ENCODE measurements at regions not wholly inside any gene's neighbourhood (a gene's known extent, or its start where the extent isn't known, plus 50 kb on each side); places are given as distances from the start of the nearest gene placed in this dataset.
A peak's percentile ranks its signal among the peaks of the same experiment; 100 is the strongest.
"Not testable (repeated sequence)": the region's sequence is repeated elsewhere in the genome, so short reads cannot be mapped to it uniquely, and the experiment has no call there.

DNA sequence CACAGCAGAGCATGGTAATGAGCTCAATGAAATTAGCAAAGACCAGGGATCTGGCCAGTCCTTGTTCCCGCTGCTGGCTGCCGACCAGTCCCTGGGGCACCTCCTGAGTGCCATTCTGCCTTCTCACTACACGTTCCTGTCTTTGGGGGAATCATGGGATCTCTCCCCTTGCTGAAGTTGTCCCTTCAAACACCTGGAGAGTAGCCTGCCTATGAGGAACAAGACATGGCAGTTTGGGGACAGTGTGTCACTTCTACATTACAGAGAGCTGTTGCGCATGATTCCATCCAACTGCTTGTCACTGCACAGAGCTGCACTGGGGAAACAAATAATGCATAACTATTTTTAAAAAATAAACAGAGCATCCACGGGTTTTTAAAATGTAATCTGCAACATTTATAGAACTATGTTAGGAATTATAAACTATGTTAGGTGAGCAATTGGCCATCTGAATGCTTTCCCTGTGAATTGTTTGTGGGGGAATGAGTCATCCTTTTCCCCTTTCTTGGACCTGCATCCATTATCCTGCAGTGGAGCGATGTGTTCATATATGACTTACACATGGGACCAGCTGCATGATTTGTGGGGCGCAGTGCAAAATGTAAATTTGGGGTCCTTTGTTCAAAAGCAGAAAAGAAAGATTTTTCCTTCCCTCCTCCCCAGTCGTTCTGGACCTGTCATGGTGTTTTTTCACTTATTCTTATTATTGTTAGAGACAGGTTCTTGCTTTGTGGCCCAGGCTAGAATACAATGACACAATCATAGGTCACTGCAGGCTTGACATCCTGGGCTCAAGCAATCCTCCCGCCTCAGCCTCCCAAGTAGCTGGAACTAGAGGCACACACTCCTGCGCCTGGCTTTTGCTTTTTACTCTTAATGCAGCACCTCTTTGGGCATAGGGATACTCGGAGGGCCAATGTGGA is 115.0 kb upstream of the TBL1X start:
- DNase-seq: no peak

DNA sequence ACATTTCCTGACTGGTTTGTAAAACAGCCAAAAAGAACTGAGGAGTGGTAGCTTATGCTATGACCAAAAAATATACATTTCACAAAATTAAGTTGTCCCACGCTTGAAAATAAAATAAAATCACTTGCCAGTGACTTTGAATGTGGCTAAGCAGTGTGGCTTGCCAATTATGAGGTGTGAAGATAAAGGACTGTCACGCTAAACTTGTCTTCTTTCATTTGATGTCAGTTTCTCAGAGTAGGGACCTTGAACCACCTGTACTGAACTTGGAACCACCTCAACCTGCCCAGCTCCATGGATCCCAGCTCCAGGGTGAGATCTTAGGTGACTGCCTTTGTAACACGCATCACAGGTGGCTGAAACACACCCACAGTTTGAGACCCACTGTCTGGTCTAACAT is 113.7 kb upstream of the TBL1X start:
- DNase-seq: no peak

DNA sequence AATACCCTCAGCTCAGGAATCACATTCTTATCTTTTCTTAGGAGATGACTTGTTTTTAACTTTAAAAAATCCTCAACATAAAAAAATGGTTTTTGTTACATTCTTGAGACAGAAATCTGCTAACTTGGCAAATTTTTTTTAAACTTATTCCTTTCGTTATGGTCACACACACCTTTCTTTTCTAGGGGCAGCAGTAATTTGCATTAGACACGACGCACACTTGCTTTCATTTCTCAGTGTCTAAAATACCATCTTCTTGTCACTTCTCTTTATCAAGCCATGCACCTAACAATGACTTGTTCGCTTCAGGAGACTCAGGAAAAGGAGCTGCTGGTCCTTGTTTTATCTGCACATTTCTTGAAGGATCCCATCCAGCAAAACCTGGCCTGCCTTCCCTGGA is 112.6 kb upstream of the TBL1X start:
- DNase-seq: no peak

DNA sequence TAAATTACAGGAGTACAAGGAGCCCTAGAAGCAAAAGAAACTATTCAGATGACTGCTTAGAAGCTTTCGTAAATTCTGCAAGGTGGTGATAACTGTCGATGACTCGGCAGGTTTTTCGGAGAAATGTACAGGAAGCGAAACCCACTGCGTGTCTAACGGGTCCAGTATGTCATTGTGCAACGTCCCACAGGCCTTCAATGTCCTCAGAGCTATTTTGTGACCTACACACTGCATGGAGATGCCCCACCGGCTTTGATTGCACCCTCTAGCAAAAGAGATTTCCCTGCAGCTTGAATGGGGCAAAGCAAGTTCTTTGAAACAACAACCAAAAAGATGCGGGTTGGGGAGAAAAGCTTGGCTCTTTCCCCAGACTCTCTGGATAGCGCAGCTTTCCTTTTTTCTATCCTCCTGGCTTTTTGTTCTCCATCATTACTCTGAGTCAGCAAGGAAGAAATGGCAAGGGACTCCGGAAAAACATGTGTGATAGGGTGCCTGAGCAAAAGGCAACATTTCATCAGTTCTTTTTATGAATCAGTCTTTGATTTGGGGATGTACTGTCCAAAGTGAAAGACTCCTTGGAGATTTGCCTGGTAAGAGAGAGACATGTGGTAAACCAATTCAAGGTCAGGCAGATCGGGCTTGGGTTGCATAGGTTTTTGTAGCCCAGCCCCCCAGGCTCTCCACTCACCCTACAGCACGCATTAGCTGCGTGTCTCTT is 112.0 kb upstream of the TBL1X start:
- no peak for DNase-seq

DNA sequence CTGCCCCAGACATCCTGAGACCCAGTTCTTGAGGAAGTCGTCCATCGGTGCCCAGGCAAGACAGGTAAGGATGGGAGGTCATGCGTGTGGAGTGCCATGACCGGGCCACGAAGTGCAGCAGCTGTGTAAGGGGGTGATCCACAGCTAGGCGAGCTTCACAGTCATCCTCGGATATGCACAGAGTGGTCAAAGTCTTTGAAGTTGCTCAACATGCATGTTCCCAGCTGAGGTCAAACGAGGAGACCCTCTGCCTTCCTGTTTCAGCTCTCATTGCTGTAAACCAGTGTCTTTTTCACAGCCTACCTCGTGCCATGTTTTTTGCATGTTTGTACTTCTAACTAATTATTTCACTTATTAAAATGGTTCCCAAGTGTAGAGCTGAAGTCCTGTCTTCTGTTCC is 109.9 kb upstream of the TBL1X start:
- no peak for DNase-seq

DNA sequence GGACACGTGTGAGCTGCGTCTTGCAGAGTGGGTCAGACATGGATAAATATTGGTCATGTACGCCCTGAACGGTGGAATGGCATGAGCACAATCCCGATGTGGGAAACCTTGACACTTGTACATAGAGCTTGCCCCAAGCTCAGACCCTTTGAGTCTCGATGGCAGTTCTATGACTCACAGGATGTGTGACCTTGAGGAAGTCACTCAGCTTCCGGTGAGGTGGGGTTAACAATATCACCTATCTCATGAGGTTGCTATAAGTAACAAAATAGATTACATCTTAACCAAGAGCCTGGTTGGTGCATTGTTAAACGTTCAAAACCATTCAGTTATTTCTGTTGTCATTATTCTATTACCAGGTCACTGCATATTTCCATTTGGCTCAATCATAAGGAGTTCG is 109.1 kb upstream of the TBL1X start:
- DNase-seq: no peak

DNA sequence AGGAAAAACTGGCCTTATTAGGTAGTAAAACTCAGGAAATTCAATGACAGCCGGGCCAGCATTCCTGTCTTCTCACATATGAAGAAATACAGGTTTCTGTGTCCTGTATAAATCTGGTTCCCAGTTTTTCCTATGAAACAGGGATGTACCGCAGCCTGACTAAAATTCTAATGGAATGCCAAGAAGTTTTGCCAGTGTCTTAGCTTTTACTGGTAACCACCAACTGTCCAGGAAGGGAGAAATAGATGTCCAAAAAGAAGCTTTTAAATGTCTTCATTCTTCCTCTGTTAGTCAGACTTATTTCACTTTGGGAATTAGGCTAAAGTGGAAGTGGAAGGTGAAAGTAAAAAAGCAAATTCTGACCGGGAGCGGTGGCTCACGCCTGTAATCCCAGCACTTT is 108.0 kb upstream of the TBL1X start:
- no peak for DNase-seq

DNA sequence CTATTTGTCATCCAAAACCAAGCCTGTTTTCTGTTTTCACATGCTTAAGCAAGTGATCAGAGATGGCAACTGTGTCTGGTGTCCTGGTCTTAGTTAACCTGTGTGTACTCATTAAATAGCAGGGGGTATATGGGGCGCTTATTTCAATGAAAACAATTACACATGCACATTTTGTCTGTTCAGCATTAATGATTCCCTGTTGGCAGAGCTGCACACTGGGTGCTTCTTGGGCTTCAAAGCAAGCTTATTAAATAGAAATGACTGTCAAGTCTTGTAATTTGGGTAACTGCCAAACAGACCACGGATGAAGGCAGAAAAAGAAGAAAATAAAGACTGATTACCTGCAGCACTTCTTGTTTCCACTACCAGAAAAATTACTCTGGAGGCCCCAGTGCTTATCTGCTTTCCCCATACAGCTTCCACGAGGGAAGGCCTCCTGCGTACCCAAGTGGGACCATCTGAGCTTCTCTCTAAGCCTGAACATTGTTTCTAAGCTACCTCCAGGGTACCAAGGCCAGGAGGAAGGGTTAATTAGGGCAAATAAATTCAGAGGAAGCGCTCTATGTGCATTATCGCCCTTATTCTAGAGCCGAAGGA is 107.2 kb upstream of the TBL1X start:
- no peak for DNase-seq

DNA sequence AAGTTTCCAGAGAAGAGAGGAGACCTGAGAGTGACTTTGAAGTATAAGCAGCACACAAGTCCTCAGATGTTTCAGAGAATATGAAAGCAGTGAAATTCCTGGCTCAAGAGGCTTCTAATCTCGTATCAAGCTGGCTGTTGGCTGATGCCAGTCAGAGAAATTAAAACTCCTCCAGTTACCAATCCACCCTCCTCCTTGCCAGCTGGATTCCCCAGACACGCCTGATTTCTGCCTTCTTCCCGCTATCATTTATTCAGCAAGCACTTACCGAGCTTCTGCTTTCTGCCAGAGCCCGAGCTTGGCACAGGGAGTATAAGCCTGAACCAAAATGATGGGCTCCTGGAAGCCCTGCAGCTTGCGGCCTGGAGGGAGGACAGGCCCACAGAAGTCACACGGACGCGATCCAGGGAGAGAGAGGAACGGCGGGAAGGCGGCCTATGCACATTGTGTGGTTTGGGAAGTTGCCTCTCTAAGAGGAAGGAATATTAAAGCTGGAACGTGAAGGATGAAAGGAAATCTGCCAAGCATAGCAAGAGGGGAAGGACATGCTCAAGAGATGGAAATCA is 102.4 kb upstream of the TBL1X start:
- no peak for DNase-seq

DNA sequence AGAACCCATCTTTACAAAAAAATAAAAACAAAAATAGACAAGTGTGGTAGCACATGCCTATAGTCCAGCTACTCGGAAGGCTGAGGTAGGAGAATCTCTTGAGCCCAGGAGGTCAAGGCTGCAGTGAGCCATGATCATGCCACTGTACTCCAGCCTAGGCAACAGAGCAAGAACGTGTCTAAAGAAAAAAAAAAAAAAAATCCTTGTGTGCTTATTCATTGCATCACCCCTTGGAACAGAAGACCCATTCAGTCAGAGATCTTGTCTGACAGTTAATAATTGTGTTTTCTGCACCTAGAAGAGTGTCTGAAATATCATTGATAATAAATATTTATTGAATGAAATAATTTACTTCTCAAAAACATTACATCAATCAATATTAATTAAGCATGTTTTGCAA is 97.4 kb upstream of the TBL1X start:
- no peak for DNase-seq

DNA sequence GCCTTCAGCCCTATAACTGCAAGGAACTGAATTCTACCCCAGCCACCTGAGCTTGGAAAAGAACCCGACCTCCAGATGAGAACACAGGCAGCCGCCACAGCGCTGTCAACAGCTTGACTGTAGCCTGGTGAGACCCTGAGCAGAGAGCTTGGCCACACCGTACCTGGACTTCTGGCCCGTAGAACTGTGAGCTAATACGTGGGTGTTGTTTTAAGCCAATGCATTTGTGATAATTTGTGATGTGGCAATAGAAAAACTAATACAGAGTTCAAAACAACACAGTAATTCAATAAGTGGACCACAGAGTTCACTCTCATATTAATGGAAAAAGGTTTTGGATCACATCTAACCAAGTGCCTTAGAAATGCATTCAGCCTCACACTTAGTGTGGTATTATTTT is 96.6 kb upstream of the TBL1X start:
- no peak for DNase-seq

DNA sequence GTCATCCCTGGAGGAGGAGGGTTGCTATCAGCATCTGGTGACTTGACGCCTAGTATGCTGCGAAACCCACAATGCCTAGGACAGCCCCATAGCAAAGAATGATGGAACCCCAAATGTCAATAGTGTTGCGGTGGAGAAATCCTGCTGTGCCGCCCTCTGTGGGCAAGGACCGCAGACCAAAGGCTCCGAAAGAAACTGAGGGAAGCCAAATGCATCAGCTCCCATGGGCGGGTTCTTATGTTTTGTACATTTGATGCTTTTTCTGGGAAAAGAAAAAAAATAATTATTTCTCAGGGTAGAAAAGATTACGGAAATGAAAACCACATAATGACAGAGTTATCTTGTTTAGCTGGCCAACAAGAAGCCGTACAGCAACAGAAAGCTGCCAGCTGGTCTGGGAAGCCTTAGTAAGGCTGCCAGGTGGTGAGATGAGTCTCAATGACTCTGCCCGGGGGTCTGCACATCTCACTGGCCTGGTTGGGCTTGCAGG is 95.0 kb upstream of the TBL1X start:
- no peak for DNase-seq

DNA sequence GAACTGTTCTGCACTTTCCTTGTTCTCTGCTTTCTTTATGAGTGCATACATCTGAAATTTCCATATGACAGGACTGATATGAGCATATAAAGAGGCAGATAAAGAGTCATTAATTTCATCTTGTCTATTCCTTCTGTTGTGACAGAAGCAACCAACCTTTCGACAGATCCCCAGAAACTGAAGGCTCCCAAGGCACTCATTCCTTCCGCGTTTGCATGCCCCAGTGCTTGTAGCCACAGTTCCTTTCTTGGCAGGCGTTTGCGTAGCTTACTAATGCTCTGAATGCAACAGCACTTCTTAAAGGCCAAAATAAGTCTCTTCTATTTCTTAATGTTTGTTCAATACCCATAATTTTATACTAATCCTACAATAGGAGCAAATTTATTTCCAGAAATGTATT is 94.0 kb upstream of the TBL1X start:
- no peak for DNase-seq

DNA sequence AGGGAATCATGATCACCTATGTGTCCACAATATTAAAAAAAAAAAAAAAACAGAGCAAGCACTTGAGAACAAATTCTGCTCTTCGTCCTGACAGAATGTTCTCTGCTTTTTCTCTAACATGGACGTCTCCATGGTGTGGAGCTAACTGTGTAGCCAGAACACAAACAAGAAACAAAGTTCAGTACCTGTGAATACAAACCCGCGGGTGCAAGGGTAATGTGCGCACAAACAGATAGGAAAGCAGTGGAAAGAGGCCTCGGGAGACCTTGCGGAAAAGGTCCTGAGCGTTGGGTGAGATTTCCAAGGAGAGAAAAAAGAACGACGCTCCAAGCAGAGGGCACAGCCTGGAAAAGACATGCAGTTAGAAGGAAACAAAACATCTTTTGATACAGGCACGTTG is 92.0 kb upstream of the TBL1X start:
- no peak for DNase-seq

DNA sequence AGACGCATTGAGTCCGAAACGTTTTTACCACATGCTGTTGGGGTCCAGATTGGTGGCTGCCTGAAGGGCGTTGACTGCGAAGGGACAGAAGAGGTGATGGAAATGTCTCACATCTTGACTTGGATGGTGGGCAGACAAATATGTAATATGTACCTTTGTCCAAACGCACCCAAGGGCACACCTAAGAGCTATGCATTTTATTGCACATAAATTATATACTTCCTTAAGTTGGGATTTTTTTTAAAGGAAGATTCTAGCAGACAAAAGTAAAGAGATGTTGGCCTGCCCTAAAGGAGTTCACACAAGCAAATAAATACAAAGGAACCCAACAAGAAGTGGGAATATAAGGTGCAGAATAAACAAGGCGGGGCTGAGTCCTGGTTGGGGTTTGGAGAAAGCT is 91.1 kb upstream of the TBL1X start:
- no peak for DNase-seq

DNA sequence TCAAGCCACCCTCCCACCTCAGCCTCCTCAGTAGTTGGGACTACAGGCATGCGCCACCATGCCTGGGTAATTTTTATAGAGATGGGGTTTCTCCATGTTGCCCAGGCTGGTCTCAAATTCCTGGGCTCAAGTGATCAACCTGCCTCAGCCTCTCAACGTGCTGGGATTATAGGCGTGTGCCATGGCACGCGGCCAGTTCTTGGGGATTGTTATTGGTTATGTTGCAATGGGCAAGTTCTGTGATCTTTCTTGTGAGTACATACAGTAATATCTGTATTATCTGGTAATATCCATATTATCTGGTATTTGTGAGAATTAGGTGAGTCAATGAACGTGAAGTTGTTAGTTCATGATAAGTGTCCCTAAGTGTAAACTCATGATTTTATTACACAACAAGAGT is 90.3 kb upstream of the TBL1X start:
- DNase-seq: no peak

DNA sequence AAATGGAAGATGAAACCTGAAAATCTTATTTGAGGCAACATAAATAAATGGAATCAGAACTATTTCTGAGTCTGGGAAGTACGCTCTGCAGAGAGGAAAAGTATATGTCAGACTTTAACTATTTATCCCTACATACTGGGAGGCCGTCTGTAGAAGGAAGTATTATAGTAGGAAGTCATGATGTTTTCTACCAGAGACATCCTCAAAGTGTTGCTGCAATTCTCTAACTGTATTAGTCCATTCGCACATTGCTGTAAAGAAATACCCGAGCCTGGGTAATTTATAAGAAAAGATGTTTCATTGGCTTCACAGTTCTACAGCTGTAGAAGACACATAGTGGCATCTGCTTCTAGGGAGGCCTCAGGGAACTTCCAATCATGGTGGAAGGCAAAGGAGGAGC is 88.7 kb upstream of the TBL1X start:
- DNase-seq: no peak

DNA sequence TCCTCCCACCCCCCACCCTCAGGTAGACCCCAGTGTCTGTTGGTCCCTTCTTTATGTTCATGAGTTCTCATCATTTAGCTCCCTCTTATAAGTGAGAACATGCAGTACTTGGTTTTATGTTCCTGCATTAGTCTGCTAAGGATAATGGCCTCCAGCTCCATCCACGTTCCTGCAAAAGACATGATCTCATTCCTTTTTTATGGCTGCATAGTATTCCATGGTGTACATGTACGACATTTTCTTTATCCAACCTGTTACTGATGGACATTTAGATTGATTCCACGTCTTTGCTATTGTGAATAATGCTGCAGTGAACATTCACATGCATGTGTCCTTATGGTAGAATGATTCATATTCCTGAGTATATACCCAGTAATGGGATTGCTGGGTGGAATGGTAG is 87.6 kb upstream of the TBL1X start:
- DNase-seq: not testable (repeated sequence)

DNA sequence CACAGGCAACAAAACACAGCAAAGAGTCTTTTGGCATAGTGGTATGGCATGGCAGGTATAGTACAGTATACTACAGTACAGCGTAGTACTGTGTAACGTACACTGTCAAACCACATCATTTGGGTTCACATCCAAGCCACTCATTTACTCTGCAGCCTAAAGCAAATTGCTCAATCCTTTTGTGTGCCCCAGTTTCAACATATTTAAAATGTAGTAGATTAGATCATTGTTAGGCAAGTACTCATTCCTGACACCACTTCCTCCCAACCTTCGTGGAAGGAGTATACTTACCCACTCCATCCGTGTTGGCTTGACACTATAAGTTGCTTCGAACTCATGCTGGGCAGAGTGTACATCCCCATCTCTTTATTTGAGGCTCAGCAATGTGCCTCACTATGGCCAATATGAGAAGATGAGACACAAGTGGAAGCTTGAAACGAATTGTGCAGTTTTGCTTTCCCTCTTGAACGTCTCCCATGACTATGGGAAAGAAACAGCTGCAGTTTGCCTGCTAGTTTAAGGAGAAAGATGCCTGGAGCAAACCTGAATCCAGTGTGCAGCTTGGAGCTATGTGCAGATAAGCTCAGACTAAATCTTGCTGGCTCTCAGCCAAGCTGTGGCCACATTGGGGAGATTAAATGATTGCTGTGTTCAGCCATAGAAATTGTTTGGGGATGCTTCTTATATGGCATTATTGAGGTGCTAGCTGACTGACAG is 85.7 kb upstream of the TBL1X start:
- DNase-seq: no peak

DNA sequence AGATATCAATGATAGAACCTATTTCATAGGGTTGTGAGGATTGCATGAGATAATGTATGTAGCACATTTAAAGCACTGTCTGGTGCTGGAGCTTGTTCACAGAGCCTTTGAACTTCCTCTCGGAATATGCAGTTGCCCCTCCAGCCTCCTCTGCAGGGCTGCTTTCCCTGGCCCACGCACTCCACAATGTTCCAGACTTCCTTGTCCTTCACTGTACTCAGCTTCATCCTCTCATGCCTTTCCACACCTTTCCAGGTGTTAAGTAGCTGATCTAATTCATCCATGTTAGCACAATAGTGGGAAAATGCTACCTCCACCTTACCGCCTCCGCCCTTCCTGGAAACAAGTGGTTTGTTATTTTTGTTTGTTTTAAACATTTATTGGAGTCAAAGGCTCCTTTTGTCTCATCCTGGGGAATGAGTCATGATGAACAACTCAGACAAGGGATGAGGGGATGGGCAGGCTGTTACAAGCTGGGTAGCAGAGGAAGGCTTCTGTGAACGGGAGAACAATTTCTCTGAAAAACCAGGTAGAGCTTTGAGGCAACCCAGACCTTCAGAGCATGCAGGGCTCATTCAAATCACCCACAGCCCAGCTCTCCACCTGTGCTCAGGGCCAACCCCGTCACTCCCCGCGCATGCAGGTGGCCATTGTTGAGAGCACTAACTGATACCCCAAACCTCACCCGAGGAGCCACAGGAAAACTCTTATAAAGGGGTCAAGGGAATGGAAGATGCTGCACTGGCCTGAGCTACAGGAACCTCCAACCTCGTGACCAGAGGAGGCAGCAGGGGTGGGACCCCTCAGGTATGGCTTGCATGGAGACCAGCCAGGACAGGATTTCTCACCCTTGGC is 84.9 kb upstream of the TBL1X start:
- peak; percentile 25 for DNase-seq

DNA sequence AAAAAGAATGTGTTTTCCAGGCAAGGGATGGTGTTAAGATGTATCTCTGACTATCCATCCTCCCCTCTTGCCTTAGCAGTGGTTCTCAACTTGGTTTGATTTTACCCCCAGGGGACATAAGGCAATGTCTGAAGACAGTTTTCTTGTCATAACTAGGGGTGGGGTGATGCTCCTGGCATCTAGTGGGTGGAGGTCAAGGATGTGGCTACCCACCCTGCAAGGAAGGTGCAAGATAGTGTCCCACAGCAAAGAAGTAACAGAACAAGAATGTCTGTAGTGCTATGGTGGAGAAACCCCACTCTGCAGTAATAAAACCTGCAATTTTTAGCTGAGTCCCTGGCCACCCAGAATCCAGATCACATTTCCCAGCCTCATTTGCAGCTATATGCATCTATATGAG is 81.2 kb upstream of the TBL1X start:
- DNase-seq: no peak

DNA sequence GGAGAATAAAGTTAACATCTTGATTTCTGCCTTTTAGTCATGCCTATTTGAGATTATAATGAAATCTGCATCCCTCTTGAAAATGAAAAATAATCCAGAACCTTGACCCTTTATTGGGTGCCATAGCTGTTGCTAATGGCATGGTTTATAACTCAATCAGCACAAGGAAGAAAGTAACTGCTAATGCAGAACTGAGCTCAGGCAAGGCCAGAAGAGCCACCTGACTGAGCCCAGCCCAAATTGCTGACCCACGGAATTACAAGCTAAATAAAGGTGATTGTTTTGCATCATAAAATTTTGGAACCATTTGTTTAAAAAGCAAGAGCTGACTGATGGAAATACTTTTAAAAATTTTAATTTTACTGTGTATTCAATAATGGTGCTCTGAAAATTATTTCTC is 76.4 kb upstream of the TBL1X start:
- DNase-seq: no peak

Data from NCI-H2029 (cell line).